ENCODE measurements at regions not wholly inside any gene's neighbourhood (a gene's known extent, or its start where the extent isn't known, plus 50 kb on each side); places are given as distances from the start of the nearest gene placed in this dataset.

- TF ChIP-seq CTCF (IDR thresholded peaks at IDR 0.05; ENCODE audit: poor library complexity, severe bottlenecking) (no peak), MXI1 (conservative IDR thresholded peaks at IDR 0.05; ENCODE audit: poor library complexity, severe bottlenecking) (no peak), POLR2AphosphoS5 (IDR thresholded peaks at IDR 0.05) (no peak), EZH2 (IDR thresholded peaks at IDR 0.05; ENCODE audit: borderline replicate concordance, insufficient read depth, low read length, poor library complexity, severe bottlenecking) (no peak), EP300 (conservative IDR thresholded peaks at IDR 0.05; ENCODE audit: poor library complexity, severe bottlenecking) (no peak), SMC3 (conservative IDR thresholded peaks at IDR 0.05; ENCODE audit: poor library complexity) (no peak), TAF1 (IDR thresholded peaks at IDR 0.05; ENCODE audit: low read depth) (no peak)
These were observed 155.6 kb upstream of the SOD1 start for GRCh38 chr21:31503939-31504338.

Data from neural cell (in vitro differentiated cells).